Stomach (tissue), 4 donors: ENCODE measurements at regions not wholly inside any gene's neighbourhood (a gene's known extent, or its start where the extent isn't known, plus 50 kb on each side); places are given as distances from the start of the nearest gene placed in this dataset.

Source experiments
- CTCF ChIP-seq, 7 experiments: fragments of 450-650 bp in 4 of 7; fragments of 200-600 bp in 3 of 7; sonication (generic) in 3 of 7; IDR thresholded peaks; one replicate each; pipeline ENCODE4 v1.5.1; 2016 to 2019; ENCODE audit warnings: antibody characterized with exemption in 7 of 7, control low read depth in 2 of 7, mild to moderate bottlenecking in 1 of 7
- POLR2A ChIP-seq, 4 donors: fragments of 450-650 bp; IDR thresholded peaks; one replicate each; pipeline ENCODE4 v1.6.1; 2016; ENCODE audit warnings: antibody characterized with exemption in 4 of 4, control low read depth in 2 of 4, mild to moderate bottlenecking in 1 of 4, moderate library complexity in 1 of 4
- POLR2AphosphoS5 ChIP-seq, 3 donors: sonication (generic); formaldehyde crosslinking; IDR thresholded peaks; one replicate each; pipeline ENCODE4 v1.6.1; 2016; ENCODE audit warnings: antibody characterized with exemption in 3 of 3

GRCh38 chr5:99035942-99036341 is 107.1 kb upstream of the CHD1 start:
- no peak for TF ChIP-seq POLR2AphosphoS5 (IDR thresholded peaks at IDR 0.05)
- no peak for TF ChIP-seq CTCF (IDR thresholded peaks at IDR 0.05)
- TF ChIP-seq POLR2A (IDR thresholded peaks at IDR 0.05), result no peak
